ENCODE measurements at regions not wholly inside any gene's neighbourhood (a gene's known extent, or its start where the extent isn't known, plus 50 kb on each side); places are given as distances from the start of the nearest gene placed in this dataset.

- TF ChIP-seq FOXM1 (IDR thresholded peaks at IDR 0.05; ENCODE audit: borderline replicate concordance, low read depth) (no peak), CEBPB (IDR thresholded peaks at IDR 0.05) (no peak), USF1 (IDR thresholded peaks at IDR 0.05) (no peak), RAD21 (IDR thresholded peaks at IDR 0.05; ENCODE audit: low read depth) (no peak), EGR1 (IDR thresholded peaks at IDR 0.05) (no peak), ZBTB7A (IDR thresholded peaks at IDR 0.05; ENCODE audit: low read depth) (no peak), NFIC (IDR thresholded peaks at IDR 0.05) (no peak), REST (IDR thresholded peaks at IDR 0.05; ENCODE audit: low read depth) (no peak), TAF1 (IDR thresholded peaks at IDR 0.05; ENCODE audit: low read depth) (no peak), CREB1 (IDR thresholded peaks at IDR 0.05; ENCODE audit: low read depth) (no peak), YY1 (IDR thresholded peaks at IDR 0.05; ENCODE audit: low read depth) (no peak), EP300 (IDR thresholded peaks at IDR 0.05; ENCODE audit: borderline replicate concordance) (no peak), TCF12 (IDR thresholded peaks at IDR 0.05; ENCODE audit: low read depth) (no peak), TEAD4 (IDR thresholded peaks at IDR 0.05) (no peak)
- TF ChIP-seq, protein P1, sequence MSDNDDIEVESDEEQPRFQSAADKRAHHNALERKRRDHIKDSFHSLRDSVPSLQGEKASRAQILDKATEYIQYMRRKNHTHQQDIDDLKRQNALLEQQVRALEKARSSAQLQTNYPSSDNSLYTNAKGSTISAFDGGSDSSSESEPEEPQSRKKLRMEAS (IDR thresholded peaks at IDR 0.05), result no peak
These were observed 99.5 kb downstream of the PRKAB2 start for GRCh38 chr1:147072482-147073432.

GRCh38 chr1:147071142-147071541 lies 101.1 kb downstream of the PRKAB2 start:
- TF ChIP-seq NFIC (IDR thresholded peaks at IDR 0.05) (no peak), FOXM1 (IDR thresholded peaks at IDR 0.05; ENCODE audit: borderline replicate concordance, low read depth) (no peak), TCF12 (IDR thresholded peaks at IDR 0.05; ENCODE audit: low read depth) (no peak), TEAD4 (IDR thresholded peaks at IDR 0.05) (no peak), RAD21 (IDR thresholded peaks at IDR 0.05; ENCODE audit: low read depth) (no peak)
- TF ChIP-seq, protein P1 (IDR thresholded peaks at IDR 0.05), result no peak

- no peak for TF ChIP-seq EP300 (IDR thresholded peaks at IDR 0.05; ENCODE audit: borderline replicate concordance)
- TF ChIP-seq RAD21 (IDR thresholded peaks at IDR 0.05; ENCODE audit: low read depth), result no peak
These were observed 109.3 kb downstream of the PRKAB2 start for GRCh38 chr1:147062956-147063355.

GRCh38 chr1:147053269-147053668 lies 115.1 kb downstream of the NBPF12 start:
- TF ChIP-seq CEBPB (IDR thresholded peaks at IDR 0.05) (no peak), EP300 (IDR thresholded peaks at IDR 0.05; ENCODE audit: borderline replicate concordance) (no peak), TAF1 (IDR thresholded peaks at IDR 0.05; ENCODE audit: low read depth) (no peak), REST (IDR thresholded peaks at IDR 0.05; ENCODE audit: low read depth) (no peak), EGR1 (IDR thresholded peaks at IDR 0.05) (no peak), TEAD4 (IDR thresholded peaks at IDR 0.05) (no peak), RAD21 (IDR thresholded peaks at IDR 0.05; ENCODE audit: low read depth) (no peak), CREB1 (IDR thresholded peaks at IDR 0.05; ENCODE audit: low read depth) (no peak), FOXM1 (IDR thresholded peaks at IDR 0.05; ENCODE audit: borderline replicate concordance, low read depth) (no peak), USF1 (IDR thresholded peaks at IDR 0.05) (no peak), TCF12 (IDR thresholded peaks at IDR 0.05; ENCODE audit: low read depth) (no peak)
- TF ChIP-seq, protein P1 (IDR thresholded peaks at IDR 0.05), result no peak

DNA sequence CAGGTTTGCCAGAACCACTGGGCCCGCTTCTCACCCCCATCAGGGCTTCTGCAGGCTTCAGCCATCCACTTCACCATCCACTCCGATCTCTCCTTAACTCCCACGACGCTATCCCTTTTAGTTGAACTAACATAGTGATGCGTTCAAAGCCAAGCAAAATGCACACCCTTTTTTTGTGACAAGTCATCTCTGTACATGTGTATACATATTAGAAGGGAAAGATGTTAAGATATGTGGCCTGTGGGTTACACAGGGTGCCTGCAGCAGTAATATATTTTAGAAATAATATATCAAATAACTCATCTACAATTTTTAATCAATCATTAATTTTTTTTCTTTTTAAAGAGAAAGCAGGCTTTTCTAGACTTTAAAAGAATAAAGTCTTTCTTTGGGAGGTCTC lies 114.6 kb downstream of the NBPF12 start:
- no peak for TF ChIP-seq YY1 (IDR thresholded peaks at IDR 0.05; ENCODE audit: low read depth)

- TF ChIP-seq RAD21 (IDR thresholded peaks at IDR 0.05; ENCODE audit: low read depth), result no peak
- no peak for TF ChIP-seq EP300 (IDR thresholded peaks at IDR 0.05; ENCODE audit: borderline replicate concordance)
- TF ChIP-seq, protein P1 (IDR thresholded peaks at IDR 0.05), result no peak
- no peak for TF ChIP-seq TEAD4 (IDR thresholded peaks at IDR 0.05)
- no peak for TF ChIP-seq CEBPB (IDR thresholded peaks at IDR 0.05)
- TF ChIP-seq YY1 (IDR thresholded peaks at IDR 0.05; ENCODE audit: low read depth), result no peak
- TF ChIP-seq USF1 (IDR thresholded peaks at IDR 0.05), result no peak
- no peak for TF ChIP-seq EGR1 (IDR thresholded peaks at IDR 0.05)
- no peak for TF ChIP-seq TAF1 (IDR thresholded peaks at IDR 0.05; ENCODE audit: low read depth)
- no peak for TF ChIP-seq TCF12 (IDR thresholded peaks at IDR 0.05; ENCODE audit: low read depth)
These were observed 114.0 kb downstream of the NBPF12 start for GRCh38 chr1:147052143-147052542.

Data from Ishikawa (cell line).